ENCODE measurements at regions not wholly inside any gene's neighbourhood (a gene's known extent, or its start where the extent isn't known, plus 50 kb on each side); places are given as distances from the start of the nearest gene placed in this dataset.

DNA sequence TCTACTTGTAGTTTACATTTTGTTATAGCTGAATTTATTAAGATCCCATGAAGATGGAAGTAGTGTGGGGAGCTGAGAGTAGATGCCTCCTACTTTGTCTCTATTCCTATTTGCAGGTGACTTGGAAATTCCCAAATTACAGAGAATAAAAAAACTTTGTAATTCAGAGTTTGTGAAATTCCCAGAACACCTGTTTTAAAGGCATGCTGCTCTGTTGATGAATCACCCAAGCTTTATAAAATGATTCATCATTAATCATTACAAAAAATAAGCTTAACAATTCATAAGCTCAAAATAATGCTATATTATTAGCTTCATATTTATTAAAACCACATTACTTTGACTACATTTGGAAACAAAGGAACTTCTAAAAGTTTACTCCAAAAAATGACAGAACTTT lies 856.3 kb downstream of the RPA4 start:
- in situ Hi-C loops (cut with HindIII; ENCODE audit: low pct_unique_long_range_greater_than_20kb, low sequenced_read_pairs): no loop called here
- no peak for ATAC-seq

DNA sequence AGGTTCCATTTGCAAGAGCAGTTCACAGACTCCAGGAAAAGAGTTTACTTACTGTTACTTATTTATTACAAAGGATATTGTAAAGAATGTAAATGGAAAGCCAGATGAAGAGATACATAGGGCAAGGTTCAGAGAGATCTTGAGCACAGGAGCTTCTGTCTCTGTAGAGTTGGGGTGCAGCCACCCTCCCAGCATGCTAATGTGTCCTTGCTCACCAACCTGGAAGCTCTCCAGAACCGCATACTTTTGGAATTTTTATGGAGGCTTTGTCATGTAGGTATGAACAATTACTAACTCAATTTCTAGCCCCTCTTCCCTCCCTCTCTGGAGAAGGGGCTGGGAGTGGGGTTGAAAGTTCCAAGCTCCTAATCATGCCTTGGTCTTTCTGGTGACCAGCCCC lies 857.2 kb downstream of the RPA4 start:
- Histone ChIP-seq H3K4me1 (ENCODE audit: control insufficient read depth, insufficient read depth, low read length) (no peaks in the 10 kb centered on the region), H3K4me3 (ENCODE audit: low read depth in 2 of 2, low read length in 2 of 2) (no peak overlapping the region), H3K27me3 (ENCODE audit: control insufficient read depth, insufficient read depth, low read length) (no peaks in the 10 kb centered on the region), H3K27ac (ENCODE audit: low read length) (no peak overlapping the region), H3K36me3 (ENCODE audit: control insufficient read depth, insufficient read depth, low read length) (no peaks in the 10 kb centered on the region), H3K9me3 (ENCODE audit: control insufficient read depth, insufficient read depth, low read depth, low read length) (no peaks in the 10 kb centered on the region)
- TF ChIP-seq, protein P1, sequence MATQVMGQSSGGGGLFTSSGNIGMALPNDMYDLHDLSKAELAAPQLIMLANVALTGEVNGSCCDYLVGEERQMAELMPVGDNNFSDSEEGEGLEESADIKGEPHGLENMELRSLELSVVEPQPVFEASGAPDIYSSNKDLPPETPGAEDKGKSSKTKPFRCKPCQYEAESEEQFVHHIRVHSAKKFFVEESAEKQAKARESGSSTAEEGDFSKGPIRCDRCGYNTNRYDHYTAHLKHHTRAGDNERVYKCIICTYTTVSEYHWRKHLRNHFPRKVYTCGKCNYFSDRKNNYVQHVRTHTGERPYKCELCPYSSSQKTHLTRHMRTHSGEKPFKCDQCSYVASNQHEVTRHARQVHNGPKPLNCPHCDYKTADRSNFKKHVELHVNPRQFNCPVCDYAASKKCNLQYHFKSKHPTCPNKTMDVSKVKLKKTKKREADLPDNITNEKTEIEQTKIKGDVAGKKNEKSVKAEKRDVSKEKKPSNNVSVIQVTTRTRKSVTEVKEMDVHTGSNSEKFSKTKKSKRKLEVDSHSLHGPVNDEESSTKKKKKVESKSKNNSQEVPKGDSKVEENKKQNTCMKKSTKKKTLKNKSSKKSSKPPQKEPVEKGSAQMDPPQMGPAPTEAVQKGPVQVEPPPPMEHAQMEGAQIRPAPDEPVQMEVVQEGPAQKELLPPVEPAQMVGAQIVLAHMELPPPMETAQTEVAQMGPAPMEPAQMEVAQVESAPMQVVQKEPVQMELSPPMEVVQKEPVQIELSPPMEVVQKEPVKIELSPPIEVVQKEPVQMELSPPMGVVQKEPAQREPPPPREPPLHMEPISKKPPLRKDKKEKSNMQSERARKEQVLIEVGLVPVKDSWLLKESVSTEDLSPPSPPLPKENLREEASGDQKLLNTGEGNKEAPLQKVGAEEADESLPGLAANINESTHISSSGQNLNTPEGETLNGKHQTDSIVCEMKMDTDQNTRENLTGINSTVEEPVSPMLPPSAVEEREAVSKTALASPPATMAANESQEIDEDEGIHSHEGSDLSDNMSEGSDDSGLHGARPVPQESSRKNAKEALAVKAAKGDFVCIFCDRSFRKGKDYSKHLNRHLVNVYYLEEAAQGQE (IDR thresholded peaks at IDR 0.05; ENCODE audit: insufficient read depth in 1 of 2, low read depth in 2 of 2, low read length in 1 of 2): no peak
- TF ChIP-seq TCF7L2 (IDR thresholded peaks at IDR 0.05; ENCODE audit: low read depth, low read length) (no peak), POLR2AphosphoS5 (IDR thresholded peaks at IDR 0.05; ENCODE audit: low read depth, low read length) (no peak), SIN3A (IDR thresholded peaks at IDR 0.05; ENCODE audit: borderline replicate concordance, insufficient read depth, low read depth, low read length) (no peak)
- TF ChIP-seq, protein P2, sequence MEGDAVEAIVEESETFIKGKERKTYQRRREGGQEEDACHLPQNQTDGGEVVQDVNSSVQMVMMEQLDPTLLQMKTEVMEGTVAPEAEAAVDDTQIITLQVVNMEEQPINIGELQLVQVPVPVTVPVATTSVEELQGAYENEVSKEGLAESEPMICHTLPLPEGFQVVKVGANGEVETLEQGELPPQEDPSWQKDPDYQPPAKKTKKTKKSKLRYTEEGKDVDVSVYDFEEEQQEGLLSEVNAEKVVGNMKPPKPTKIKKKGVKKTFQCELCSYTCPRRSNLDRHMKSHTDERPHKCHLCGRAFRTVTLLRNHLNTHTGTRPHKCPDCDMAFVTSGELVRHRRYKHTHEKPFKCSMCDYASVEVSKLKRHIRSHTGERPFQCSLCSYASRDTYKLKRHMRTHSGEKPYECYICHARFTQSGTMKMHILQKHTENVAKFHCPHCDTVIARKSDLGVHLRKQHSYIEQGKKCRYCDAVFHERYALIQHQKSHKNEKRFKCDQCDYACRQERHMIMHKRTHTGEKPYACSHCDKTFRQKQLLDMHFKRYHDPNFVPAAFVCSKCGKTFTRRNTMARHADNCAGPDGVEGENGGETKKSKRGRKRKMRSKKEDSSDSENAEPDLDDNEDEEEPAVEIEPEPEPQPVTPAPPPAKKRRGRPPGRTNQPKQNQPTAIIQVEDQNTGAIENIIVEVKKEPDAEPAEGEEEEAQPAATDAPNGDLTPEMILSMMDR (IDR thresholded peaks at IDR 0.05): no peak
- BruUV-seq (replicated peaks): no TSS peak
- DNase-seq (ENCODE audit: low read depth, low spot score) (no peak), ATAC-seq (no peak)
- intact Hi-C loops (cut with micrococcal nuclease; ENCODE audit: unreplicated experiment) (no loop called here), in situ Hi-C loops (cut with HindIII; ENCODE audit: low pct_unique_long_range_greater_than_20kb, low sequenced_read_pairs) (no loop called here)
- POLR2A ChIA-PET: no interaction called here
- CTCF ChIA-PET: no interaction called here

More for the DNA sequence above, 856.3 kb downstream of the RPA4 start:
- Histone ChIP-seq H3K27me3 (ENCODE audit: control insufficient read depth, insufficient read depth, low read length) (no peaks in the 10 kb centered on the region), H3K4me1 (ENCODE audit: control insufficient read depth, insufficient read depth, low read length) (no peaks in the 10 kb centered on the region), H3K27ac (ENCODE audit: low read length) (no peak overlapping the region), H3K4me3 (ENCODE audit: low read depth in 2 of 2, low read length in 2 of 2) (no peak overlapping the region), H3K36me3 (ENCODE audit: control insufficient read depth, insufficient read depth, low read length) (no peaks in the 10 kb centered on the region), H3K9me3 (ENCODE audit: control insufficient read depth, insufficient read depth, low read depth, low read length) (no peaks in the 10 kb centered on the region)
- intact Hi-C loops (cut with micrococcal nuclease; ENCODE audit: unreplicated experiment): no loop called here
- TF ChIP-seq TCF7L2 (IDR thresholded peaks at IDR 0.05; ENCODE audit: low read depth, low read length): no peak
- TF ChIP-seq POLR2AphosphoS5 (IDR thresholded peaks at IDR 0.05; ENCODE audit: low read depth, low read length): no peak
- TF ChIP-seq, protein P2 (IDR thresholded peaks at IDR 0.05): no peak
- TF ChIP-seq, protein P1 (IDR thresholded peaks at IDR 0.05; ENCODE audit: insufficient read depth in 1 of 2, low read depth in 2 of 2, low read length in 1 of 2): no peak
- TF ChIP-seq SIN3A (IDR thresholded peaks at IDR 0.05; ENCODE audit: borderline replicate concordance, insufficient read depth, low read depth, low read length): no peak
- no TSS peak for BruUV-seq (replicated peaks)
- CTCF ChIA-PET: no interaction called here
- POLR2A ChIA-PET: no interaction called here
- no peak for DNase-seq (ENCODE audit: low read depth, low spot score)
